H9 (cell line): ENCODE measurements at regions not wholly inside any gene's neighbourhood (a gene's known extent, or its start where the extent isn't known, plus 50 kb on each side); places are given as distances from the start of the nearest gene placed in this dataset.

Experiments used
- DNase-seq: peaks from one replicate; pipeline ENCODE4 v3.0.0-alpha.2; 2017
- H2AFZ ChIP-seq: one replicate; pipeline ENCODE4 v1.6.1; 2013; ENCODE audit warnings: mild to moderate bottlenecking, low read length, control low read depth, moderate library complexity
- H2AK5ac ChIP-seq: 2 replicates; pipeline ENCODE4 v1.6.1; 2013; ENCODE audit warnings: low read length, control low read depth, mixed read lengths; ENCODE audit not compliant: insufficient read length
- H2BK120ac ChIP-seq: one replicate; pipeline ENCODE4 v1.6.1; 2013; ENCODE audit warnings: low read depth, mild to moderate bottlenecking, low read length, control low read depth, inconsistent platforms; ENCODE audit not compliant: poor library complexity, severe bottlenecking
- H2BK12ac ChIP-seq: 2 replicates; pipeline ENCODE4 v1.6.1; 2013; ENCODE audit warnings: low read length, control low read depth, mixed read lengths, low read depth; ENCODE audit not compliant: insufficient read length
- H2BK15ac ChIP-seq: 2 replicates; pipeline ENCODE4 v1.6.1; 2013; ENCODE audit warnings: low read depth, low read length, control low read depth
- H2BK20ac ChIP-seq: one replicate; pipeline ENCODE4 v1.6.1; 2013; ENCODE audit warnings: low read depth, mild to moderate bottlenecking, low read length, control low read depth, inconsistent platforms; ENCODE audit not compliant: poor library complexity, severe bottlenecking
- H2BK5ac ChIP-seq: 2 replicates; pipeline ENCODE4 v1.6.1; 2013; ENCODE audit warnings: low read length, control low read depth, mixed read lengths; ENCODE audit not compliant: insufficient read length
- H3K14ac ChIP-seq: 2 replicates; pipeline ENCODE4 v1.6.1; 2013; ENCODE audit warnings: low read length, control low read depth; ENCODE audit not compliant: insufficient read depth
- H3K18ac ChIP-seq: 2 replicates; pipeline ENCODE4 v1.6.1; 2013; ENCODE audit warnings: low read depth, mild to moderate bottlenecking, mixed read lengths, low read length, control low read depth; ENCODE audit not compliant: insufficient read length
- H3K23ac ChIP-seq: 2 replicates; pipeline ENCODE4 v1.6.1; 2013; ENCODE audit warnings: low read length, control low read depth, mixed read lengths, low read depth; ENCODE audit not compliant: insufficient read length
- H3K23me2 ChIP-seq: 2 replicates; pipeline ENCODE4 v1.6.1; 2013; ENCODE audit warnings: low read depth, mild to moderate bottlenecking, mixed read lengths, low read length, control low read depth; ENCODE audit not compliant: insufficient read length, poor library complexity, severe bottlenecking
- H3K27ac ChIP-seq: 2 replicates; pipeline ENCODE4 v1.5.1; 2013; ENCODE audit warnings: low read length, control low read depth, mixed read lengths, low read depth; ENCODE audit not compliant: insufficient read length
- H3K27me3 ChIP-seq: 2 replicates; pipeline ENCODE4 v1.6.1; 2013; ENCODE audit warnings: low read length, control low read depth, inconsistent platforms; ENCODE audit not compliant: insufficient read depth
- H3K4ac ChIP-seq: 2 replicates; pipeline ENCODE4 v1.6.1; 2013; ENCODE audit warnings: low read depth, mild to moderate bottlenecking, control low read depth, inconsistent platforms, low read length, moderate library complexity
- H3K4me1 ChIP-seq: 2 replicates; pipeline ENCODE4 v1.6.1; 2013; ENCODE audit warnings: low read length, control low read depth, inconsistent platforms; ENCODE audit not compliant: insufficient read depth
- H3K4me2 ChIP-seq: 2 replicates; pipeline ENCODE4 v1.6.1; 2013; ENCODE audit warnings: low read length, control low read depth, mixed read lengths; ENCODE audit not compliant: insufficient read length, insufficient read depth
- H3K56ac ChIP-seq: 2 replicates; pipeline ENCODE4 v1.6.1; 2013; ENCODE audit warnings: low read depth, mild to moderate bottlenecking, mixed read lengths, low read length, control low read depth; ENCODE audit not compliant: insufficient read length
- H3K79me1 ChIP-seq: 2 replicates; pipeline ENCODE4 v1.6.1; 2013; ENCODE audit warnings: low read depth, mild to moderate bottlenecking, moderate library complexity, low read length, control low read depth, inconsistent platforms; ENCODE audit not compliant: insufficient read depth, poor library complexity, severe bottlenecking
- H3K79me2 ChIP-seq: 2 replicates; pipeline ENCODE4 v1.6.1; 2013; ENCODE audit warnings: low read length, control low read depth, inconsistent platforms; ENCODE audit not compliant: insufficient read depth
- H3K9ac ChIP-seq: 2 replicates; pipeline ENCODE4 v1.6.1; 2013; ENCODE audit warnings: low read length, control low read depth, mixed read lengths; ENCODE audit not compliant: insufficient read length; ENCODE audit errors: extremely low read depth
- H3K9me3 ChIP-seq: one replicate; pipeline ENCODE4 v1.6.1; 2013; ENCODE audit warnings: low read depth, low read length, inconsistent platforms; ENCODE audit not compliant: control insufficient read depth
- H3T11ph ChIP-seq: one replicate; pipeline ENCODE4 v1.6.1; 2013; ENCODE audit warnings: mild to moderate bottlenecking, low read length, control low read depth, inconsistent platforms
- H4K20me1 ChIP-seq: one replicate; pipeline ENCODE4 v1.6.1; 2013; ENCODE audit not compliant: control insufficient read depth, insufficient read length, insufficient read depth
- H4K5ac ChIP-seq: 2 replicates; pipeline ENCODE4 v1.6.1; 2013; ENCODE audit warnings: low read depth, mild to moderate bottlenecking, mixed read lengths, low read length, control low read depth; ENCODE audit not compliant: insufficient read length
- H4K8ac ChIP-seq: replicated peaks from 2 replicates; pipeline ENCODE4 v1.6.1; 2013; ENCODE audit warnings: low read length, control low read depth, mixed read lengths, low read depth; ENCODE audit not compliant: insufficient read length
- H4K91ac ChIP-seq: 2 replicates; pipeline ENCODE4 v1.6.1; 2013; ENCODE audit warnings: low read depth, mild to moderate bottlenecking, moderate library complexity, mixed read lengths, low read length, control low read depth; ENCODE audit not compliant: insufficient read length
- H3K27ac Mint-ChIP-seq, 3 experiments: 2 replicates in 2 of 3; 3 replicates in 1 of 3; pipeline ENCODE4 v1.8.0; 2020 to 2021; ENCODE audit warnings: mixed read lengths in 3 of 3, mild to moderate bottlenecking in 1 of 3, moderate library complexity in 1 of 3
- H3K27me3 Mint-ChIP-seq: 2 replicates; pipeline ENCODE4 v1.8.0; 2021; ENCODE audit warnings: low read depth, mild to moderate bottlenecking, moderate library complexity, mixed read lengths
- H3K36me3 Mint-ChIP-seq, 3 experiments: 2 replicates in 2 of 3; 3 replicates in 1 of 3; pipeline ENCODE4 v1.8.0; 2020 to 2021; ENCODE audit warnings: low read depth in 3 of 3, mixed read lengths in 3 of 3; ENCODE audit not compliant: insufficient read depth in 1 of 3
- H3K4me1 Mint-ChIP-seq, 2 experiments: 2 replicates each; pipeline ENCODE4 v1.8.0; 2020; ENCODE audit warnings: mixed read lengths in 2 of 2
- H3K4me3 Mint-ChIP-seq, 2 experiments: 2 replicates in 1 of 2; 3 replicates in 1 of 2; pipeline ENCODE4 v1.8.0; 2020 to 2021; ENCODE audit warnings: mild to moderate bottlenecking in 2 of 2, mixed read lengths in 2 of 2, moderate library complexity in 1 of 2
- H3K9me3 Mint-ChIP-seq, 2 experiments: 2 replicates in 1 of 2; 3 replicates in 1 of 2; pipeline ENCODE4 v1.8.0; 2020; ENCODE audit warnings: mild to moderate bottlenecking in 2 of 2, mixed read lengths in 2 of 2, moderate library complexity in 1 of 2
- WGBS: extraction: QIAGEN DNeasy Blood & Tissue Kit; methylation state at CpG from one replicate; pipeline ENCODE4 v1.1.7; 2013; ENCODE audit warnings: missing lambda C conversion rate, low lambda C conversion rate, mixed read lengths; ENCODE audit not compliant: insufficient read length; ENCODE audit errors: extremely low coverage; 5-methylcytosine and 5-hydroxymethylcytosine counted together
- TF ChIP-seq, protein P1 (sequence below): fragments of 200-600 bp; sonication (generic); conservative IDR thresholded peaks from 3 replicates; pipeline ENCODE4 v1.8.0; 2021; ENCODE audit warnings: antibody characterized with exemption, mild to moderate bottlenecking

DNA sequence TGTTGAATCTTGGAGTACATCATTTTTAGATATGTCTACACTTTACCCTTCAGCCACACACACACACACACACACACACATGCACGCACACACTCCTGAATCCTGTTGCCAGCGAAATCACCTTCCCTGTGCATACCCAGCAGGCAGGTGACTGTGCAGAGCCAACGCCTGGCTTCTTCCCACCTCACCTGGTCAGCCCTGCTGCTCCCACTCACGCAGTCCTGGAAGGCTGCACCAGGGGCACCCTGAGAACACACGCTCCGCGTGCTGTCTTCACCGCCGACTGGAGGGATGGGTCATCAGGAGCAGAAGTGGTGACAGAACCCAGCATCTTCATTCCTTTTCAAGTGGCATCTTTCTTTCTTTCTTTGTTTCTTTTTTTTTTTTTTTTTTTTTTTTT lies 94.6 kb downstream of the TBXT start:
- H2BK12ac ChIP-seq: no peak overlapping the region
- no peak overlapping the region for H2BK15ac ChIP-seq
- H3K27me3 ChIP-seq: no peaks in the 10 kb centered on the region
- no peaks in the 10 kb centered on the region for H3K23me2 ChIP-seq
- no peaks in the 10 kb centered on the region for H3K4me1 Mint-ChIP-seq
- H3K9me3 ChIP-seq: no peaks in the 10 kb centered on the region
- H2BK20ac ChIP-seq: no peak overlapping the region
- no peaks in the 10 kb centered on the region for H3K36me3 Mint-ChIP-seq
- no peaks in the 10 kb centered on the region for H3K79me1 ChIP-seq
- H2BK120ac ChIP-seq: no peak overlapping the region
- H3K9me3 Mint-ChIP-seq: peaks cover 0 to 3% of the 10 kb centered on the region in 2 experiments; a peak in 2 of 5 replicates
- H3K23ac ChIP-seq: no peak overlapping the region
- H3K56ac ChIP-seq: no peak overlapping the region
- peaks cover 5% of the 10 kb centered on the region for H3K27me3 Mint-ChIP-seq
- no peak for DNase-seq
- H3K4ac ChIP-seq: no peak overlapping the region
- no peaks in the 10 kb centered on the region for H4K20me1 ChIP-seq
- no peaks in the 10 kb centered on the region for H3K4me1 ChIP-seq
- WGBS: no CpG with 5 or more reads among the region's 9 CpGs
- no peak overlapping the region for H4K8ac ChIP-seq
- no peak overlapping the region for H3T11ph ChIP-seq
- H3K9ac ChIP-seq: no peak overlapping the region
- no peak overlapping the region for H4K5ac ChIP-seq
- no peak overlapping the region for H3K27ac Mint-ChIP-seq
- H3K18ac ChIP-seq: no peak overlapping the region
- H3K79me2 ChIP-seq: no peaks in the 10 kb centered on the region
- H2BK5ac ChIP-seq: no peak overlapping the region
- no peak overlapping the region for H4K91ac ChIP-seq
- no peak overlapping the region for H3K4me2 ChIP-seq
- H2AFZ ChIP-seq: no peak overlapping the region
- H2AK5ac ChIP-seq: no peak overlapping the region
- TF ChIP-seq, protein P1, sequence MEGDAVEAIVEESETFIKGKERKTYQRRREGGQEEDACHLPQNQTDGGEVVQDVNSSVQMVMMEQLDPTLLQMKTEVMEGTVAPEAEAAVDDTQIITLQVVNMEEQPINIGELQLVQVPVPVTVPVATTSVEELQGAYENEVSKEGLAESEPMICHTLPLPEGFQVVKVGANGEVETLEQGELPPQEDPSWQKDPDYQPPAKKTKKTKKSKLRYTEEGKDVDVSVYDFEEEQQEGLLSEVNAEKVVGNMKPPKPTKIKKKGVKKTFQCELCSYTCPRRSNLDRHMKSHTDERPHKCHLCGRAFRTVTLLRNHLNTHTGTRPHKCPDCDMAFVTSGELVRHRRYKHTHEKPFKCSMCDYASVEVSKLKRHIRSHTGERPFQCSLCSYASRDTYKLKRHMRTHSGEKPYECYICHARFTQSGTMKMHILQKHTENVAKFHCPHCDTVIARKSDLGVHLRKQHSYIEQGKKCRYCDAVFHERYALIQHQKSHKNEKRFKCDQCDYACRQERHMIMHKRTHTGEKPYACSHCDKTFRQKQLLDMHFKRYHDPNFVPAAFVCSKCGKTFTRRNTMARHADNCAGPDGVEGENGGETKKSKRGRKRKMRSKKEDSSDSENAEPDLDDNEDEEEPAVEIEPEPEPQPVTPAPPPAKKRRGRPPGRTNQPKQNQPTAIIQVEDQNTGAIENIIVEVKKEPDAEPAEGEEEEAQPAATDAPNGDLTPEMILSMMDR: no peak
- no peak overlapping the region for H3K27ac ChIP-seq
- no peak overlapping the region for H3K4me3 Mint-ChIP-seq
- H3K14ac ChIP-seq: no peak overlapping the region
